Fibroblast of lung (primary cell): ENCODE measurements at regions not wholly inside any gene's neighbourhood (a gene's known extent, or its start where the extent isn't known, plus 50 kb on each side); places are given as distances from the start of the nearest gene placed in this dataset.
A peak's percentile ranks its signal among the peaks of the same experiment; 100 is the strongest.

Experiments used
- DNase-seq, 2 donors: peaks; one replicate each; pipeline versions ENCODE4 v3.0.0 to v3.0.0-alpha.2; 2010; ENCODE audit warnings: low read depth in 2 of 2
- H2AFZ ChIP-seq: 2 replicates; pipeline ENCODE4 v1.5.1; 2012; ENCODE audit warnings: low read length, control low read depth, inconsistent platforms
- H3K27ac ChIP-seq: 2 replicates; pipeline ENCODE4 v1.5.1; 2011; ENCODE audit warnings: low read length, control low read depth; ENCODE audit not compliant: insufficient read depth
- H3K27me3 ChIP-seq: 2 replicates; pipeline ENCODE4 v1.5.1; 2011; ENCODE audit warnings: mild to moderate bottlenecking, low read length; ENCODE audit not compliant: control insufficient read depth, insufficient read depth
- H3K36me3 ChIP-seq: 2 replicates; pipeline ENCODE4 v1.5.1; 2011; ENCODE audit warnings: low read length; ENCODE audit not compliant: control insufficient read depth, insufficient read depth
- H3K4me1 ChIP-seq: 2 replicates; pipeline ENCODE4 v1.5.1; 2011; ENCODE audit warnings: low read length; ENCODE audit not compliant: control insufficient read depth, insufficient read depth; ENCODE audit errors: extremely low read depth
- H3K4me2 ChIP-seq: 2 replicates; pipeline ENCODE4 v1.5.1; 2011; ENCODE audit warnings: low read length, control low read depth; ENCODE audit not compliant: insufficient read depth; ENCODE audit errors: extremely low read depth
- H3K4me3 ChIP-seq, 4 experiments: fragments of 200-600 bp in 1 of 4; sonication (generic) in 1 of 4; replicated peaks in 1 of 4; 2 replicates each; pipeline ENCODE4 v1.5.1; 2011 to 2016; ENCODE audit warnings: low read length in 4 of 4, low read depth in 3 of 4, mild to moderate bottlenecking in 3 of 4, control low read depth in 2 of 4, inconsistent platforms in 1 of 4, mixed read lengths in 1 of 4; ENCODE audit not compliant: insufficient read depth in 1 of 4; ENCODE audit errors: control extremely low read depth in 1 of 4
- H3K79me2 ChIP-seq: 2 replicates; pipeline ENCODE4 v1.5.1; 2012; ENCODE audit warnings: mild to moderate bottlenecking, low read length, inconsistent platforms; ENCODE audit not compliant: control insufficient read depth, insufficient read depth
- H3K9ac ChIP-seq: 2 replicates; pipeline ENCODE4 v1.5.1; 2011; ENCODE audit warnings: mild to moderate bottlenecking, low read length, control low read depth; ENCODE audit not compliant: insufficient read depth
- H3K9me3 ChIP-seq: 2 replicates; pipeline ENCODE4 v1.5.1; 2012; ENCODE audit warnings: low read depth, low read length; ENCODE audit not compliant: control insufficient read depth, insufficient read depth
- H4K20me1 ChIP-seq: 2 replicates; pipeline ENCODE4 v1.5.1; 2011; ENCODE audit warnings: low read length; ENCODE audit not compliant: control insufficient read depth, insufficient read depth; ENCODE audit errors: extremely low read depth
- CTCF ChIP-seq, 2 donors: IDR thresholded peaks in 1 of 2; conservative IDR thresholded peaks in 1 of 2; 1 replicate in 1 of 2; 2 replicates in 1 of 2; pipeline ENCODE4 v1.5.1; 2011 to 2012; ENCODE audit warnings: low read length in 2 of 2, control low read depth in 1 of 2, inconsistent platforms in 1 of 2, low read depth in 1 of 2, mild to moderate bottlenecking in 1 of 2
- EZH2 ChIP-seq: IDR thresholded peaks from 2 replicates; pipeline ENCODE4 v1.5.1; 2012; ENCODE audit warnings: low read length, control low read depth, mild to moderate bottlenecking; ENCODE audit errors: missing control alignments

GRCh38 chr3:90062016-90062415, 954.6 kb downstream of the EPHA3 start:
- H3K27ac ChIP-seq = no peak overlapping the region
- peak; percentile 51 to 82 for DNase-seq
- no peaks in the 10 kb centered on the region for H3K9me3 ChIP-seq
- no peaks in the 10 kb centered on the region for H3K27me3 ChIP-seq
- TF ChIP-seq CTCF (conservative IDR thresholded peaks at IDR 0.05 in 1 of 2, IDR thresholded peaks at IDR 0.05 in 1 of 2; ENCODE audit: low read depth in 1 of 2, low read length in 2 of 2) = no peak
- no peak overlapping the region for H2AFZ ChIP-seq
- no peaks in the 10 kb centered on the region for H3K36me3 ChIP-seq
- no peak overlapping the region for H3K9ac ChIP-seq
- peaks cover 2% of the 10 kb centered on the region for H3K4me1 ChIP-seq
- no peaks in the 10 kb centered on the region for H3K79me2 ChIP-seq
- no peak overlapping the region for H3K4me2 ChIP-seq
- H3K4me3 ChIP-seq = no peak overlapping the region
- no peaks in the 10 kb centered on the region for H4K20me1 ChIP-seq

GRCh38 chr3:90062631-90063200, 955.3 kb downstream of the EPHA3 start:
- TF ChIP-seq EZH2 = no peak
- TF ChIP-seq CTCF (conservative IDR thresholded peaks at IDR 0.05 in 1 of 2, IDR thresholded peaks at IDR 0.05 in 1 of 2; ENCODE audit: low read depth in 1 of 2, low read length in 2 of 2) = no peak
- Histone ChIP-seq H2AFZ (no peak overlapping the region), H3K27ac (no peak overlapping the region), H4K20me1 (no peaks in the 10 kb centered on the region), H3K36me3 (no peaks in the 10 kb centered on the region), H3K79me2 (no peaks in the 10 kb centered on the region), H3K4me3 (no peak overlapping the region), H3K4me2 (no peak overlapping the region), H3K9ac (no peak overlapping the region), H3K27me3 (no peaks in the 10 kb centered on the region), H3K9me3 (no peaks in the 10 kb centered on the region), H3K4me1 (peaks cover 2% of the 10 kb centered on the region)
- peak in 1 of 2 donors; percentile 74 for DNase-seq

- Histone ChIP-seq H3K4me2 (no peak overlapping the region), H3K9ac (no peak overlapping the region), H3K9me3 (no peaks in the 10 kb centered on the region), H3K79me2 (no peaks in the 10 kb centered on the region), H3K4me1 (no peaks in the 10 kb centered on the region), H3K4me3 (no peak overlapping the region), H3K27me3 (no peaks in the 10 kb centered on the region), H4K20me1 (no peaks in the 10 kb centered on the region), H3K27ac (no peak overlapping the region), H2AFZ (no peak overlapping the region), H3K36me3 (no peaks in the 10 kb centered on the region)
- DNase-seq = no peak
- no peak for TF ChIP-seq CTCF (conservative IDR thresholded peaks at IDR 0.05 in 1 of 2, IDR thresholded peaks at IDR 0.05 in 1 of 2; ENCODE audit: low read depth in 1 of 2, low read length in 2 of 2)
- TF ChIP-seq EZH2 = no peak
Measured at GRCh38 chr3:90068783-90069182, 961.4 kb downstream of the EPHA3 start.
